ENCODE measurements at regions not wholly inside any gene's neighbourhood (a gene's known extent, or its start where the extent isn't known, plus 50 kb on each side); places are given as distances from the start of the nearest gene placed in this dataset.
"Not testable (repeated sequence)": the region's sequence is repeated elsewhere in the genome, so short reads cannot be mapped to it uniquely, and the experiment has no call there.

GRCh38 chr3:53422954-53423698 is 71.3 kb upstream of the CACNA1D start:
- H3K36me3 Mint-ChIP-seq (ENCODE audit: low read depth): no peaks in the 10 kb centered on the region
- no peak overlapping the region for H3K4me3 Mint-ChIP-seq
- H3K4me1 Mint-ChIP-seq (ENCODE audit: low read depth): no peaks in the 10 kb centered on the region

GRCh38 chr3:53425936-53426335 is 68.5 kb upstream of the CACNA1D start:
- no peaks in the 10 kb centered on the region for H3K4me1 Mint-ChIP-seq (ENCODE audit: low read depth)
- H3K27ac Mint-ChIP-seq: no peak overlapping the region
- H3K27me3 Mint-ChIP-seq (ENCODE audit: insufficient read depth): peaks cover 2% of the 10 kb centered on the region

More at GRCh38 chr3:53422954-53423698, 71.3 kb upstream of the CACNA1D start:
- H3K27ac Mint-ChIP-seq: no peak overlapping the region
- no peak for DNase-seq
- no peaks in the 10 kb centered on the region; the same call in none of the 2 replicates for H3K27me3 Mint-ChIP-seq (ENCODE audit: insufficient read depth)
- no peaks in the 10 kb centered on the region for H3K9me3 Mint-ChIP-seq
- no peak for TF ChIP-seq CTCF (IDR thresholded peaks at IDR 0.05)

GRCh38 chr3:53426918-53427317 is 67.5 kb upstream of the CACNA1D start:
- Mint-ChIP-seq H3K36me3 (ENCODE audit: low read depth) (no peaks in the 10 kb centered on the region), H3K4me1 (ENCODE audit: low read depth) (no peaks in the 10 kb centered on the region), H3K27ac (no peak overlapping the region), H3K27me3 (ENCODE audit: insufficient read depth) (peaks cover 2% of the 10 kb centered on the region), H3K4me3 (no peak overlapping the region), H3K9me3 (no peaks in the 10 kb centered on the region)
- peak; percentile 24 for TF ChIP-seq CTCF (IDR thresholded peaks at IDR 0.05)
- no peak for DNase-seq

More at GRCh38 chr3:53425936-53426335, 68.5 kb upstream of the CACNA1D start:
- Mint-ChIP-seq H3K36me3 (ENCODE audit: low read depth) (no peaks in the 10 kb centered on the region), H3K4me3 (no peak overlapping the region), H3K9me3 (no peaks in the 10 kb centered on the region)
- no peak for TF ChIP-seq CTCF (IDR thresholded peaks at IDR 0.05)
- no peak for DNase-seq

GRCh38 chr3:53436828-53437227 is 57.6 kb upstream of the CACNA1D start:
- Mint-ChIP-seq H3K9me3 (no peaks in the 10 kb centered on the region), H3K27me3 (ENCODE audit: insufficient read depth) (0 out of 2 replicates have a peak, but pooled peaks cover 3% of the 10 kb centered on the region), H3K36me3 (ENCODE audit: low read depth) (no peaks in the 10 kb centered on the region), H3K27ac (no peak overlapping the region), H3K4me1 (ENCODE audit: low read depth) (no peaks in the 10 kb centered on the region), H3K4me3 (no peak overlapping the region)
- DNase-seq: no peak
- no peak for TF ChIP-seq CTCF (IDR thresholded peaks at IDR 0.05)

- not testable (repeated sequence) for H3K4me3 Mint-ChIP-seq; H3K27ac Mint-ChIP-seq; H3K36me3 Mint-ChIP-seq (ENCODE audit: low read depth); H3K27me3 Mint-ChIP-seq (ENCODE audit: insufficient read depth); H3K4me1 Mint-ChIP-seq (ENCODE audit: low read depth); H3K9me3 Mint-ChIP-seq; DNase-seq
These were observed 51.5 kb upstream of the CACNA1D start for GRCh38 chr3:53442863-53443262.

Data from HFFc6 (cell line).